ENCODE measurements at regions not wholly inside any gene's neighbourhood (a gene's known extent, or its start where the extent isn't known, plus 50 kb on each side); places are given as distances from the start of the nearest gene placed in this dataset.

GRCh38 chr3:72569754-72570440 is 278.3 kb downstream of the SHQ1 start:
- no peaks in the 10 kb centered on the region for H3K9me3 Mint-ChIP-seq
- no peak overlapping the region for H3K4me2 ChIP-seq
- no peak overlapping the region for H3K4me3 Mint-ChIP-seq
- no peak overlapping the region for H3K4me3 ChIP-seq
- H3K27me3 ChIP-seq, result no peaks in the 10 kb centered on the region
- H3K9ac ChIP-seq, result no peak overlapping the region
- H3K36me3 ChIP-seq, result no peaks in the 10 kb centered on the region
- H3K27ac ChIP-seq, result no peak overlapping the region
- no peak for TF ChIP-seq CTCF (IDR thresholded peaks at IDR 0.05)
- TF ChIP-seq EZH2phosphoT487 (IDR thresholded peaks at IDR 0.05), result no peak
- TF ChIP-seq EZH2 (IDR thresholded peaks at IDR 0.05), result no peak
- no peaks in the 10 kb centered on the region for H3K79me2 ChIP-seq (ENCODE audit: low read depth)
- no peak overlapping the region for H2AFZ ChIP-seq (replicated peaks)
- no peaks in the 10 kb centered on the region for H4K20me1 ChIP-seq (ENCODE audit: low read depth)
- H3K27me3 Mint-ChIP-seq (ENCODE audit: insufficient read depth, low read depth), result peaks cover 6% of the 10 kb centered on the region
- H3K4me1 Mint-ChIP-seq, result peaks cover 27% of the 10 kb centered on the region
- DNase-seq (ENCODE audit: low spot score), result no peak
- no peaks in the 10 kb centered on the region for H3K36me3 Mint-ChIP-seq
- H3K27ac Mint-ChIP-seq, result no peak overlapping the region
- H3F3A ChIP-seq (ENCODE audit: low read depth), result peaks cover 8% of the 10 kb centered on the region
- no peaks in the 10 kb centered on the region for H3K9me3 ChIP-seq (ENCODE audit: low read depth)
- peaks cover 11% of the 10 kb centered on the region for H3K4me1 ChIP-seq

- H3K27ac Mint-ChIP-seq, result peak overlapping the region; percentile 29
These were observed 280.2 kb downstream of the SHQ1 start for GRCh38 chr3:72568083-72568482.

GRCh38 chr3:72567474-72567873 is 280.8 kb downstream of the SHQ1 start:
- no peaks in the 10 kb centered on the region for H3K79me2 ChIP-seq (ENCODE audit: low read depth)
- H3K4me3 Mint-ChIP-seq, result no peak overlapping the region
- no peak overlapping the region for H3K9ac ChIP-seq
- no peaks in the 10 kb centered on the region for H3K9me3 ChIP-seq (ENCODE audit: low read depth)
- H3K9me3 Mint-ChIP-seq, result no peaks in the 10 kb centered on the region
- H3K27me3 ChIP-seq, result no peaks in the 10 kb centered on the region
- TF ChIP-seq CTCF (IDR thresholded peaks at IDR 0.05), result no peak
- no peak for TF ChIP-seq EZH2 (IDR thresholded peaks at IDR 0.05)
- TF ChIP-seq EZH2phosphoT487 (IDR thresholded peaks at IDR 0.05), result no peak
- peaks cover under 1% of the 10 kb centered on the region for H3K27me3 Mint-ChIP-seq (ENCODE audit: insufficient read depth, low read depth)
- no peak for DNase-seq (ENCODE audit: low spot score)
- no peaks in the 10 kb centered on the region for H3K36me3 Mint-ChIP-seq
- no peak overlapping the region for H2AFZ ChIP-seq (replicated peaks)
- peaks cover 20% of the 10 kb centered on the region for H3K4me1 Mint-ChIP-seq
- no peak overlapping the region for H3K4me3 ChIP-seq
- no peak overlapping the region for H3K27ac ChIP-seq
- H3K4me2 ChIP-seq, result no peak overlapping the region
- H3K36me3 ChIP-seq, result no peaks in the 10 kb centered on the region
- H4K20me1 ChIP-seq (ENCODE audit: low read depth), result no peaks in the 10 kb centered on the region
- peak overlapping the region; percentile 42 for H3K27ac Mint-ChIP-seq
- H3F3A ChIP-seq (ENCODE audit: low read depth), result peaks cover 8% of the 10 kb centered on the region
- H3K4me1 ChIP-seq, result peaks cover 11% of the 10 kb centered on the region

More at GRCh38 chr3:72568083-72568482, 280.2 kb downstream of the SHQ1 start:
- Histone ChIP-seq H3K27ac (no peak overlapping the region), H2AFZ (replicated peaks) (no peak overlapping the region), H3K4me1 (peaks cover 11% of the 10 kb centered on the region), H3K9me3 (ENCODE audit: low read depth) (no peaks in the 10 kb centered on the region), H3F3A (ENCODE audit: low read depth) (peaks cover 8% of the 10 kb centered on the region), H3K4me2 (no peak overlapping the region), H4K20me1 (ENCODE audit: low read depth) (no peaks in the 10 kb centered on the region), H3K4me3 (no peak overlapping the region), H3K36me3 (no peaks in the 10 kb centered on the region), H3K79me2 (ENCODE audit: low read depth) (no peaks in the 10 kb centered on the region), H3K9ac (no peak overlapping the region), H3K27me3 (no peaks in the 10 kb centered on the region)
- Mint-ChIP-seq H3K4me1 (peaks cover 26% of the 10 kb centered on the region), H3K27me3 (ENCODE audit: insufficient read depth, low read depth) (peaks cover 6% of the 10 kb centered on the region), H3K9me3 (no peaks in the 10 kb centered on the region), H3K36me3 (no peaks in the 10 kb centered on the region), H3K4me3 (peak overlapping the region; percentile 9)
- peak; percentile 28 for DNase-seq (ENCODE audit: low spot score)
- TF ChIP-seq CTCF (IDR thresholded peaks at IDR 0.05) (no peak), EZH2 (IDR thresholded peaks at IDR 0.05) (no peak), EZH2phosphoT487 (IDR thresholded peaks at IDR 0.05) (no peak)
